ENCODE measurements at regions not wholly inside any gene's neighbourhood (a gene's known extent, or its start where the extent isn't known, plus 50 kb on each side); places are given as distances from the start of the nearest gene placed in this dataset.

DNA sequence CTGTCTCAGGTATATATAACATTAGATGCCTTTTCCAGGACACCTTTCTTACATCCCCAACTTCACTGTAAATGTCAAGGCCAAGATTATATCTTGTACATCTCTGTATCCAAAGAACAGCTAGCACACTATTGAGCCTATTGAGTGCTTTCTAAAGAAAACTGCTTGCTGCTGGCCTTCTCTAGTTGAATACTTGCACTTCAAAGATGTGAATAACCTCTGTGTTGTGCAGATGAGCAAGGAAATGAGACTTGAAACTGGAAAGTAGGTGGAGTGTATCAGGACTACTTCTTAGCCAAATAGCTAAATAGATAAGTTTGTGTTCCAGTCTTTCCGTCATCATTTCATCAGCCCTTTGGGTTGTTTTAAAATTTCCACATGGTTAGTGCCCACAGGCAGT is 704.4 kb upstream of the AMOT start:
- no peak overlapping the region for H3K4me3 ChIP-seq (ENCODE audit: low read depth, low read length)
- TF ChIP-seq, protein P1, sequence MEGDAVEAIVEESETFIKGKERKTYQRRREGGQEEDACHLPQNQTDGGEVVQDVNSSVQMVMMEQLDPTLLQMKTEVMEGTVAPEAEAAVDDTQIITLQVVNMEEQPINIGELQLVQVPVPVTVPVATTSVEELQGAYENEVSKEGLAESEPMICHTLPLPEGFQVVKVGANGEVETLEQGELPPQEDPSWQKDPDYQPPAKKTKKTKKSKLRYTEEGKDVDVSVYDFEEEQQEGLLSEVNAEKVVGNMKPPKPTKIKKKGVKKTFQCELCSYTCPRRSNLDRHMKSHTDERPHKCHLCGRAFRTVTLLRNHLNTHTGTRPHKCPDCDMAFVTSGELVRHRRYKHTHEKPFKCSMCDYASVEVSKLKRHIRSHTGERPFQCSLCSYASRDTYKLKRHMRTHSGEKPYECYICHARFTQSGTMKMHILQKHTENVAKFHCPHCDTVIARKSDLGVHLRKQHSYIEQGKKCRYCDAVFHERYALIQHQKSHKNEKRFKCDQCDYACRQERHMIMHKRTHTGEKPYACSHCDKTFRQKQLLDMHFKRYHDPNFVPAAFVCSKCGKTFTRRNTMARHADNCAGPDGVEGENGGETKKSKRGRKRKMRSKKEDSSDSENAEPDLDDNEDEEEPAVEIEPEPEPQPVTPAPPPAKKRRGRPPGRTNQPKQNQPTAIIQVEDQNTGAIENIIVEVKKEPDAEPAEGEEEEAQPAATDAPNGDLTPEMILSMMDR (IDR thresholded peaks at IDR 0.05; ENCODE audit: borderline replicate concordance, insufficient read depth, low read depth, low read length), result no peak

DNA sequence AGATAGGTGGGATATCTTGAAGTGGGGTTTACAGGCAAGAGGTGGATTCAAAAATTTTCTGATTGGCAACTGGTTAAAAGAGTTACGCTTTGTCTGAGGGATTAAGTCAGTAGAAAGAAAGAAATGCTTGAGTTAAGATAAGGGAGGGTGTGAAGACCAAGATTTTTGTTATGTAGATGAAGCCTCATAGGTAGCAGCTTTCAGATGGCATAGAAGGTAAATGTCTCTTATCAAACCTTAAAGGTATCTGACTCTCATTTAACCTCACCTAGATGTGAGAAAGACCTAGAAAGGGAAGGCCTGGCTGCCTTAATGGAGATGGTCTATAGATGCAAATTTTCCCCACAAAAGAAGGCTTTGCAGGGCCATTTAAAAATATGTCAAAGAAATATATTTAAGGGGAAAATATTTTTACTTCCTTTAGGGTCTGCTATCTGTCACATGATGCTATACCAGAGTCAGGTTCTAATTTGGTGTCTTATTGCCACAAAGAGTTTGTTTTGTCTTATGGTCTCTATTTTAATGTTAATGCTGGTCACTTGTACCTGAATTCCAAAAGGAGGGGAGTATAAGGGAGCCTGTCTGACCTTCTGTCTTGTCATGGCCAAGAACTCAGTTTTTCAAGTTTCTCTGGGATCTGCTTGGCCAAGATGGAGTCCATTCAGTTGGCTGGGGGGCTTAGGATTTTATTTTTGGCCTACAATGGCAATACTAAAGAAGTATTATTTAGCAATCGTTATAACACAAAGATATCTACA is 699.1 kb upstream of the AMOT start:
- H3K4me3 ChIP-seq (ENCODE audit: low read depth, low read length), result no peak overlapping the region
- TF ChIP-seq, protein P1 (IDR thresholded peaks at IDR 0.05; ENCODE audit: borderline replicate concordance, insufficient read depth, low read depth, low read length), result no peak

DNA sequence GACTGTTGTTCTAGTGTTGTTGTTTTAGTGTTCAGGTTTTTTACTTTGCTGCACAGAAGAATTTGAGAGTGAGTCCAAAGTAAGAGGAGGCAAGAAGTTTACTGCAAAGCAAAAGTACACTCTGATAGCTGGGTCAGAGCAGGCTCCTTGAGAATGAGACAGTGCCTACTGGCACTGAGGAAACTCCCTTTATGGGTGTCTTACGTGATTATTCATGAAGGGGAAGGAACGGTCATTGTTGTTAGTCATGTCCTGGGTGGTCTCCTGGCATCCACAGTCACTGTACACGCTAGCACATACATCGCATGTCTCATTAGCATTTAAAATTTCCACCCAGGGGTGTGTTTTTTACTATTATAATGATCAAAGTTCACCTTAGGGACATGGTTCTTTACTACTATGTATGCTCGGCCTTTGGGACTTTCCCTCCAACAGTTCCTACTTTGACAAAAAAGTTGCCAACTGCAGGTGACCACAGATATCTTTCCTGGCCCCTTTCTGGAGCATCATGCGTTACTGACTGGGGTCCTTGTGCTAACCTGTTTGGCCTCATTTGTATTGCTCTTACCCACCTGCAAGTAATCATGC is 688.9 kb upstream of the AMOT start:
- no peak overlapping the region for H3K4me3 ChIP-seq (ENCODE audit: low read depth, low read length)
- TF ChIP-seq, protein P1 (IDR thresholded peaks at IDR 0.05; ENCODE audit: borderline replicate concordance, insufficient read depth, low read depth, low read length), result no peak

DNA sequence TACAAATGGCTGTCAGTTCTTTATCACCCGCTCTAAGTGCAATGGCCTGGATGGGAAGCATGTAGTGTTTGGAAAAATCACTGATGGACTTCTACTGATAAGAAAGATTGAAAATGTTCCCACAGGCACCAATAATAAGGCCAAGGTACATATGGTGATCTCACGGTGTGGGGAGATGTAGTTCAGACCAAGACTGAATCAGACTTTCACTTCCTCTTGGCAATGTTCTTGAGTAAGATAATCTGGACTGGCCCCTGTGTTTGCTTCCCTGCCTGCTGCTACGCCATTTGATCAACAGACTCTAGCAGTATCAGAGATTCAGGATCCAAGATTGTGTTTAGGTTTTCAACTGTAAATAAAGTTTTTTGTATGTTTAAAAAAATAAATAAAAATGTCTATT is 682.2 kb upstream of the AMOT start:
- TF ChIP-seq, protein P1 (IDR thresholded peaks at IDR 0.05; ENCODE audit: borderline replicate concordance, insufficient read depth, low read depth, low read length), result no peak
- no peak overlapping the region for H3K4me3 ChIP-seq (ENCODE audit: low read depth, low read length)

DNA sequence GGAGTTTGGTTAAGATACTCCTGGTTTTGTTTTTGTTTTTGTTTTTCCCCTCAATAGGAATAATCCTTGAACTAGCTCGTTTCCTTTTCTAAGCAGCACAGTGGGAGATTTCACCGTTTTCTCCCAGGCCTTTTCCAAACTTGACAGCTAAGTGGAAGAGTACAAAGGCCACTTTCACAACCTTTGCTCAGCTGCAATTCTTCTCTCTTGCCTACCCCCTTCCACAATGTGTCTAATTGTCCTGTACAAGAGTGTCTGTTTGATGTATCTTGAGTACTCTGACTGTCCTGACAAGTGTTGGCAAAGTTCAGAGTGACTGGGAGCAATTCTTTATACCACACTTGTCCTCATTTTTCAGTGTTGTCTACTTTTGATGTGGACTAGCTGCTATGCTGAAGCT is 674.3 kb upstream of the AMOT start:
- TF ChIP-seq, protein P1 (IDR thresholded peaks at IDR 0.05; ENCODE audit: borderline replicate concordance, insufficient read depth, low read depth, low read length), result no peak
- H3K4me3 ChIP-seq (ENCODE audit: low read depth, low read length), result no peak overlapping the region

DNA sequence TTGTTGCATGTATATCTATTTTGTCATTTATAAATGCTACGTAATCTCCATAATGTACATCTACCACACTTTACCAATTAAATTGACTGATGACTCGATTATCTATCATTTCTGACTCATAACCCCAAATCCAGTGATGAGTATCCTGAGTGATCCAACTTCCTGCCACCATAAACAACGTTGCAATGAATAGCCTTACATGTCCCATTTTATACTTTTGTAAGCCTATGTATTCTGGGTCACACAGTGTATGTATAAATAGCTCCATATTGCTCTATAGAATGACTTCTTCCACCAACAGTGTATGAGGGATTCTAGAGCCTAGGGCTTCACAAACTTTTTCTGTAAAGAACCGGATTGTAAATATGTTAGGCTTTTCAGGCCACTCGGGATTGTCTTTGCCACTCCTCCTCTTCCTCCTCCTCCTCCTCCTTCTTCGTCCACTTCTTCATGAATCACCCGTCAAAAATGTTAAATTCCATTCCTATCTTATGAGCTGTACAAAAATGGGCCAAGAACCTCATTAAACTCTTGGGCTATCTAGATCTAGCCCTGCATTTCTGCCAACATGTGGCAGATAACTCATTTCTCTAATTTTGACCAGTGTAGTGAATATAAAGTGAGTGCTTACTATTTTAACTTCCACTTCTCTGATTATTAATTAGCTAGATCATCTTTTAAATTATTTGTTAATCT is 672.2 kb upstream of the AMOT start:
- TF ChIP-seq, protein P1 (IDR thresholded peaks at IDR 0.05; ENCODE audit: borderline replicate concordance, insufficient read depth, low read depth, low read length), result no peak
- no peak overlapping the region for H3K4me3 ChIP-seq (ENCODE audit: low read depth, low read length)

Measured in GM12875 (cell line).